Activated CD8-positive, alpha-beta memory T cell treated with anti-CD3 and anti-CD28 coated beads for 36 hours (primary cell): ENCODE measurements at regions not wholly inside any gene's neighbourhood (a gene's known extent, or its start where the extent isn't known, plus 50 kb on each side); places are given as distances from the start of the nearest gene placed in this dataset.

Experiments used
- CTCF ChIA-PET: fragments of 350-600 bp; sonication (Branson Sonifier 250); formaldehyde crosslinking; loops from one replicate; lab custom pipeline; 2021; ENCODE audit warnings: antibody characterized with exemption; lab: Charles Lee
- POLR2A ChIA-PET: fragments of 350-600 bp; sonication (Branson Sonifier 250); formaldehyde crosslinking; loops from one replicate; lab custom pipeline; 2021; ENCODE audit warnings: antibody characterized with exemption; lab: Charles Lee

GRCh38 chrX:137483554-137483953 lies 82.4 kb upstream of the ZIC3 start:
- CTCF ChIA-PET, result no interaction called here
- POLR2A ChIA-PET, result no interaction called here

GRCh38 chrX:137482136-137482535 lies 83.8 kb upstream of the ZIC3 start:
- ChIA-PET POLR2A (no interaction called here), CTCF (no interaction called here)

GRCh38 chrX:137479386-137479785 lies 86.5 kb upstream of the ZIC3 start:
- POLR2A ChIA-PET, result no interaction called here

GRCh38 chrX:137441711-137442110 lies 124.2 kb upstream of the ZIC3 start:
- CTCF ChIA-PET, result no interaction called here
- POLR2A ChIA-PET, result no interaction called here

More at GRCh38 chrX:137479386-137479785, 86.5 kb upstream of the ZIC3 start:
- CTCF ChIA-PET, result no interaction called here

GRCh38 chrX:137432609-137433008 lies 133.3 kb upstream of the ZIC3 start:
- CTCF ChIA-PET, result no interaction called here

GRCh38 chrX:137431693-137432488 lies 134.0 kb upstream of the ZIC3 start:
- POLR2A ChIA-PET, result no interaction called here
- CTCF ChIA-PET, result no interaction called here

More at GRCh38 chrX:137432609-137433008, 133.3 kb upstream of the ZIC3 start:
- POLR2A ChIA-PET, result no interaction called here

GRCh38 chrX:137430984-137431475 lies 134.9 kb upstream of the ZIC3 start:
- POLR2A ChIA-PET, result no interaction called here

GRCh38 chrX:137430301-137430700 lies 135.6 kb upstream of the ZIC3 start:
- ChIA-PET CTCF (no interaction called here), POLR2A (no interaction called here)

More at GRCh38 chrX:137430984-137431475, 134.9 kb upstream of the ZIC3 start:
- CTCF ChIA-PET, result no interaction called here

GRCh38 chrX:137428766-137429591 lies 136.9 kb upstream of the ZIC3 start:
- CTCF ChIA-PET, result no interaction called here
- POLR2A ChIA-PET, result no interaction called here

- POLR2A ChIA-PET, result no interaction called here
- CTCF ChIA-PET, result no interaction called here
Observed at GRCh38 chrX:137428221-137428661, 137.7 kb upstream of the ZIC3 start.

GRCh38 chrX:137427816-137428215 lies 138.1 kb upstream of the ZIC3 start:
- CTCF ChIA-PET, result no interaction called here
- POLR2A ChIA-PET, result no interaction called here

GRCh38 chrX:137427426-137427778 lies 138.5 kb upstream of the ZIC3 start:
- ChIA-PET CTCF (no interaction called here), POLR2A (no interaction called here)

GRCh38 chrX:137426695-137427425 lies 139.1 kb upstream of the ZIC3 start:
- POLR2A ChIA-PET, result no interaction called here
- CTCF ChIA-PET, result no interaction called here

- CTCF ChIA-PET, result no interaction called here
- POLR2A ChIA-PET, result no interaction called here
Observed at GRCh38 chrX:137425986-137426385, 139.9 kb upstream of the ZIC3 start.

GRCh38 chrX:137425273-137425902 lies 140.5 kb upstream of the ZIC3 start:
- ChIA-PET POLR2A (no interaction called here), CTCF (no interaction called here)

- ChIA-PET CTCF (no interaction called here), POLR2A (no interaction called here)
Observed at GRCh38 chrX:137424679-137425078, 141.2 kb upstream of the ZIC3 start.

GRCh38 chrX:137423241-137423640 lies 142.7 kb upstream of the ZIC3 start:
- POLR2A ChIA-PET, result no interaction called here
- CTCF ChIA-PET, result no interaction called here

GRCh38 chrX:137418086-137418485 lies 147.8 kb upstream of the ZIC3 start:
- POLR2A ChIA-PET, result no interaction called here

GRCh38 chrX:137413190-137413589 lies 152.7 kb upstream of the ZIC3 start:
- ChIA-PET CTCF (no interaction called here), POLR2A (no interaction called here)

More at GRCh38 chrX:137418086-137418485, 147.8 kb upstream of the ZIC3 start:
- CTCF ChIA-PET, result no interaction called here
